ENCODE measurements at regions not wholly inside any gene's neighbourhood (a gene's known extent, or its start where the extent isn't known, plus 50 kb on each side); places are given as distances from the start of the nearest gene placed in this dataset.
"Not testable (repeated sequence)": the region's sequence is repeated elsewhere in the genome, so short reads cannot be mapped to it uniquely, and the experiment has no call there.

DNA sequence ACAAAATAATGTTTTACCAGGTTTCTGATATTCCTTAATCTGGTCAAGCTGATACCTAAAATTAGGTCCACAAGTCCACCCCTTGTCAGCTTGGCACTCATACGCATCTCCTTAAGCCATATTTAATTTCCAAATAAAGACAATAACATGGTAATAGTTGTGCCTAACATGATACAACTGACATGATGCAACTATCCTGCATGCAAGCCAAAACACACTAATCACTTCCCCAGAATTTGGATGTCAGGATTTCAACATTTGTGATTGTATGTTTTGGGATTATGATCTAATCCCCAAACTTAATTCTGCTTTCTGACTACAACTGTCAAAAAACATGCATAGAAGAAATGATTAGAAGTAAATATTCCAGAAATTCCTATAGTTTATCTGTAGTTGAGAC, 174.4 kb upstream of the ZNF92 start:
- H3K36me3 Mint-ChIP-seq (ENCODE audit: low read depth); intact Hi-C loops (cut with micrococcal nuclease): not testable (repeated sequence)

DNA sequence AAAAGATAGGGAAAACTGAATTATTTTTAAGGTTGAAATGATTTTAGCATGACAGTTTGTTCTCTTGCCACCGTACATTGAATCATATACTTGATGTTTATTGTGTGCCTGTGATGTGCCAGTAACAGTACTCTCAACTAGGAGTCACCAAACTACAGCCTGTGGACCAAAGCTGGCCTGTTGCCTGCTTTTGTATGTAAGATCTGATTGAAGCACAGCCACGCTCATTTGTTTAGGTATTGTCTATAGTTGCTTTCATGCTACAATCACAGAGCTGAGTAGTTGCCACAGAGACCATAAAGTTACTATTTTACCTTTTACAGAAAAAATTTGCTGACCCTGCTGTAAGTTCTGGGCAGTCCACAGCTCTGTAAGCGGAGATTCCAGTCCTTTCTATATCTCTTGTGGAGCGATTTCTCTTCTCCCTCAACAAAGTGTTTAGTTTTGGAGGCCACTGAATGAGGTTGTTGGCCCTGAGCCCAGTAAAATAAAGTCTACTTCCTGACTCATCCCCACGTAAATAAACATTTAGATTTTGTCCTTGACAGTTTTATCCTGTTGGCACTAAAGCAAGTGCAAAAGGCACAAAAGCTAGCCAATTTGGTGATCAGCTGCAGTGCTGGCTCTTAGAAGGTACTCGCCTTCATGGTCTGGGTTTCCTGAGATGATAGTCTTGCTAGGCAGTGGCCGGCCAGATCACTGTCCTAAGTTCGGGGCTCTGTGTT, 180.2 kb upstream of the ZNF92 start:
- H3K27ac Mint-ChIP-seq; H3K4me1 Mint-ChIP-seq (ENCODE audit: low read depth); H3K27me3 Mint-ChIP-seq (ENCODE audit: low read depth); H3K9me3 Mint-ChIP-seq; H3K4me3 Mint-ChIP-seq (ENCODE audit: low read depth); DNase-seq (ENCODE audit: low spot score); H3K36me3 Mint-ChIP-seq (ENCODE audit: low read depth); intact Hi-C loops (cut with micrococcal nuclease): not testable (repeated sequence)

More for the DNA sequence above, 174.4 kb upstream of the ZNF92 start:
- not testable (repeated sequence) for DNase-seq (ENCODE audit: low spot score); H3K4me1 Mint-ChIP-seq (ENCODE audit: low read depth); H3K27ac Mint-ChIP-seq; H3K27me3 Mint-ChIP-seq (ENCODE audit: low read depth); H3K9me3 Mint-ChIP-seq; H3K4me3 Mint-ChIP-seq (ENCODE audit: low read depth)

DNA sequence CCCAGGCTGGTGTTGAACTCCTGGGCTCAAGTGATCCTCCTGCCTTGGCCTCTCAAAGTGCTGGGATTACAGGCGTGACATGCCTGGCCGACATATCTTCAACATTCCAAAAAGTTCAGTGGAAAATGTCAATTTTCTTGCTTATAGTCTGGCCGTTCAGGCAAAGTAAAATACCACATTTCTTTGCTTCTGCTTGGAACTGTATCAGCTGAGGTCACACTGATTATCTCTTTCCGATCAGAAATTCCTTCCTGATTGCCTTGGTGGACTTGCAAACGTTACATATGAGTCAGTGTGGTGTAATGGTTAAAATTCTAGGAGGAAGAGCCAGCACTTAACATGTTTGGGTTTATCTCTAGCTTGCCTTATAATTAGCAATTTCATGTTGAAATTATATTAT, 170.6 kb upstream of the ERV3-1 start:
- H3K36me3 Mint-ChIP-seq (ENCODE audit: low read depth); intact Hi-C loops (cut with micrococcal nuclease); DNase-seq (ENCODE audit: low spot score); H3K4me3 Mint-ChIP-seq (ENCODE audit: low read depth); H3K27me3 Mint-ChIP-seq (ENCODE audit: low read depth); H3K9me3 Mint-ChIP-seq; H3K4me1 Mint-ChIP-seq (ENCODE audit: low read depth); H3K27ac Mint-ChIP-seq: not testable (repeated sequence)

DNA sequence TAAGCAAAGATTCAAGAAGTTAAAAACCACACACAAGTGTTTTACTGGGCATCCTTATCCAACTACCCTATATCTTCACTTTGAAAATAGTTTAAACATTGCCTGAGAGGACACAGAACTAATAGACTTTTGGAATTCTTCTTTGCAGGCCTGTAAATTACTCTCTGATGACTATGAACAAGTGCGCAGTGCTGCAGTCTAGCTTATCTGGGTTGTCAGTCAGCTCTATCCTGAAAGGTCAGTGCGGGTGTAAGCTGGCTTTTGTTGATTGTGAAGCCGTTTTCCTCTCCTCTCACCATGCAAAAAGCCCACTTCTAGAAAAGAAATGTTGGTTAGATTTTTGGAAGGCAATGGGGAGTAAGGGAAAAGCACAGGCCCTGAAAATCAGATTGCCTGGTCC, 143.6 kb upstream of the ERV3-1 start:
- H3K36me3 Mint-ChIP-seq (ENCODE audit: low read depth); H3K27me3 Mint-ChIP-seq (ENCODE audit: low read depth); H3K9me3 Mint-ChIP-seq; DNase-seq (ENCODE audit: low spot score); intact Hi-C loops (cut with micrococcal nuclease); H3K4me1 Mint-ChIP-seq (ENCODE audit: low read depth); H3K27ac Mint-ChIP-seq; H3K4me3 Mint-ChIP-seq (ENCODE audit: low read depth): not testable (repeated sequence)

DNA sequence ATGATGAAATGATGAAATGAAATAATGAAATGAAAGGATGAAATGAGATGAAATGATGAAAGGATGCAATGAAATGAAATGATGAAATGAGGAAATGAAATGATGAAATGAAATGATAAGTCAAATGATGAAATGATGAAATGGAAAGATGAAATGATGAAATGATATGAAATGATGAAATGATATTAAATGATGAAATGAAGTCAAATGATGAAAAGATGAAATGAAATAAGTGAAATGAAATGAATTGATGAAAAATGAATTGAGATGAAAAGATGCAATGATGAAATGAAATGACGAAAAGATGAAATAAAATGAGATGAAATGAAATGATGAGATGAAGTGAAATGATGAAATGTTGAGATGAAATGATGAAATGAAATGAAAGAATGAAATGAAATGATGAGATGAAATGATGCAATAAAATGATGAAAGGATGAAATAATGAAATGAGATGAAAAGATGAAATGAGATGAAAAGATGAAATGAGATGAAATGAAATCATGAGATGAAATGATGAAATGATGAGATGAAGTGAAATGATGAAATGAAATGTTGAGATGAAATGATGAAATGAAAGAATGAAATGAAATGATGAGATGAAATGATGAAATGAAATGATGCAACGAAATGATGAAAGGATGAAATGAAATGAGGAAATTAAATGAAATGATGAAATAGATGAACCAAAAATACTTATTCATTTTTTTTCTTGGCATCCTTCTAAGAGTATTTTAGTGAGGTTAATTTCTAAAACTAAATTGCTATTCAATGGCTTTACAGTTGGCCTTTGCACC, 139.8 kb upstream of the ERV3-1 start:
- H3K4me3 Mint-ChIP-seq (ENCODE audit: low read depth); H3K9me3 Mint-ChIP-seq; DNase-seq (ENCODE audit: low spot score); H3K27ac Mint-ChIP-seq; H3K36me3 Mint-ChIP-seq (ENCODE audit: low read depth); intact Hi-C loops (cut with micrococcal nuclease); H3K4me1 Mint-ChIP-seq (ENCODE audit: low read depth); H3K27me3 Mint-ChIP-seq (ENCODE audit: low read depth): not testable (repeated sequence)

DNA sequence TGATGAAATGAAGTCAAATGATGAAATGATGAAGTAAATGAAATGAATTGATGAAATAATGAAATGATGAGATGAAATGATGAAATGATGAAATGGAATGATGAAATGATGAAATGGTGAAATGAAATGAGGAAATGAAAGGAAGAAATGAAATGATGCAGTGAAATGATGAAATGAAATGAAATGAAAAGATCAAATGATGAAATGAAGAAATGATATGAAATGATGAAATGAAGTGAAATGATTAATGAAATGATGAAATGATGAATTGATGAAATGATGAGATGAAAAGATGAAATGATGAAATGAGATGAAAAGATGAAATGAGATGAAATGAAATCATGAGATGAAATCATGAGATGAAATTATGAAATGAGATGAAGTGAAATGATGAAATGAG, 139.2 kb upstream of the ERV3-1 start:
- H3K27ac Mint-ChIP-seq; intact Hi-C loops (cut with micrococcal nuclease); H3K27me3 Mint-ChIP-seq (ENCODE audit: low read depth); H3K4me3 Mint-ChIP-seq (ENCODE audit: low read depth); DNase-seq (ENCODE audit: low spot score); H3K4me1 Mint-ChIP-seq (ENCODE audit: low read depth); H3K9me3 Mint-ChIP-seq; H3K36me3 Mint-ChIP-seq (ENCODE audit: low read depth): not testable (repeated sequence)

DNA sequence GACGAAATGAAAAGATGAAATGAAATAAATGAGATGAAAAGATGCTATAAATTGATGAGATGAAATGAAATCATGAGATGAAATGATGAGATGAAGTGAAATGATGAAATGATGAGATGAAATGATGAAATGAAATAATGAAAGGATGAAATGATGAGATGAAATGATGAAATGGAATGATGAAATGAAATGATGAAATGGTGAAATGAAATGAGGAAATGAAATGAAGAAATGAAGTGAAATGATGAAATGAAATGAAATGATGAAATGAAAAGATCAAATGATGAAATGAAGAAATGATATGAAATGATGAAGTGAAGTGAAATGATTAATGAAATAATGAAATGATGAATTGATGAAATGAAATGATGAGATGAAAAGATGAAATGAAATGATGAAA, 138.5 kb upstream of the ERV3-1 start:
- DNase-seq (ENCODE audit: low spot score); H3K4me1 Mint-ChIP-seq (ENCODE audit: low read depth); H3K27ac Mint-ChIP-seq; H3K4me3 Mint-ChIP-seq (ENCODE audit: low read depth); H3K27me3 Mint-ChIP-seq (ENCODE audit: low read depth); H3K9me3 Mint-ChIP-seq; intact Hi-C loops (cut with micrococcal nuclease); H3K36me3 Mint-ChIP-seq (ENCODE audit: low read depth): not testable (repeated sequence)

DNA sequence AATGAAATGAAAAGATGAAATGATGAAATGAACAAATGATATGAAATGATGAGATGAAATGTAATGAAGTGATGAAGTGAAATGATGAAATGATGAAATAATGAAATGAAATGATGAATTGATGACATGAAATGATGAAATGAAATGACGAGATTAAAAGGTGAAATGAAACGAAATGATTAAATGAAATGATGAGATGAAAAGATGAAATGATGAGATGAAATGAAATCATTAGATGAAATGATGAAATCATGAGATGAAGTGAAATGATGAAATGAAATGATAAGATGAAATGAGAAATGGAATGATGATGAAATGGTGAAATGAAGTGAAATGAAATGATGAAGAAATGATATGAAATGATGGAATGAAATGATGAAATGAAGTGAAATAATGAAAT, 138.1 kb upstream of the ERV3-1 start:
- H3K27ac Mint-ChIP-seq; H3K9me3 Mint-ChIP-seq; H3K4me1 Mint-ChIP-seq (ENCODE audit: low read depth); H3K36me3 Mint-ChIP-seq (ENCODE audit: low read depth); H3K4me3 Mint-ChIP-seq (ENCODE audit: low read depth); H3K27me3 Mint-ChIP-seq (ENCODE audit: low read depth); DNase-seq (ENCODE audit: low spot score); intact Hi-C loops (cut with micrococcal nuclease): not testable (repeated sequence)

DNA sequence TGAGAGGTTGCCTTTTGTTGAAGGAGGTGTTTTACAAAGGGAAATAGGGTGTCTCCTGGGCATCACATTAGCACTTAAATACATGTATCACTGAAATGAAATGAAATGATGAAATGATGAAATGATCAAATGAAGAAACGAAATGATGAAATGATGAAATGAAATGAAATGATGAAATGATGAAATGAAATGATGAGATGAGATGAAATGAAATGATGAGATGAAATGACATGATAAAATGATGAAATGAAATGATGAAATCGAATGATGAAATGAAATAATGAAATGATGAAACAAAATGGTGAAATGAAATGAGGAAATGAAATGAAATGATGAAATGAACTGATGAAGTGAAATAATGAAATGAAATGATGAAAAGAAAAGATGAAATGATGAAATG, 137.6 kb upstream of the ERV3-1 start:
- intact Hi-C loops (cut with micrococcal nuclease); H3K27ac Mint-ChIP-seq; H3K27me3 Mint-ChIP-seq (ENCODE audit: low read depth); H3K4me3 Mint-ChIP-seq (ENCODE audit: low read depth); H3K4me1 Mint-ChIP-seq (ENCODE audit: low read depth); H3K36me3 Mint-ChIP-seq (ENCODE audit: low read depth); DNase-seq (ENCODE audit: low spot score); H3K9me3 Mint-ChIP-seq: not testable (repeated sequence)

DNA sequence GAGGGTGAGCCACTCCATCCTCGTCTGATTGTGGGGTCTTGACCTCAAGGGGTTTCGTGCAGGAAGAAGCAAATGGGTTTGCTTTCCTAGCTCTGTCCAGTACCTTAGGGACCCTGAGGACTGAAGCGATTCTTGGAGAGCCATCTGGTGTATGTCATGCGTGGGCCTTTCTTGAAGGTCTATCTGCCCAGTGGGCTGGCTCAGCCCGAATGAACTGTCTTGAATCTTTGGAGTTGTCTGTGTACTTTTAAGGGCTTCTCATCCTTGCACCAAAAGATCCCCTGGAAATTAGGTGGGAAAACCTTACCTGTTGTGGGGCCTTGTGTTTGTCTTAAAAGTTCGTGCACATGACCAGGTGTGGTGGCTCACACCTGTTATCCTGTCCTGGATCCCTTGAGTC, 135.4 kb upstream of the ERV3-1 start:
- H3K36me3 Mint-ChIP-seq (ENCODE audit: low read depth); H3K4me1 Mint-ChIP-seq (ENCODE audit: low read depth); H3K27me3 Mint-ChIP-seq (ENCODE audit: low read depth); DNase-seq (ENCODE audit: low spot score); H3K9me3 Mint-ChIP-seq; intact Hi-C loops (cut with micrococcal nuclease); H3K4me3 Mint-ChIP-seq (ENCODE audit: low read depth); H3K27ac Mint-ChIP-seq: not testable (repeated sequence)

DNA sequence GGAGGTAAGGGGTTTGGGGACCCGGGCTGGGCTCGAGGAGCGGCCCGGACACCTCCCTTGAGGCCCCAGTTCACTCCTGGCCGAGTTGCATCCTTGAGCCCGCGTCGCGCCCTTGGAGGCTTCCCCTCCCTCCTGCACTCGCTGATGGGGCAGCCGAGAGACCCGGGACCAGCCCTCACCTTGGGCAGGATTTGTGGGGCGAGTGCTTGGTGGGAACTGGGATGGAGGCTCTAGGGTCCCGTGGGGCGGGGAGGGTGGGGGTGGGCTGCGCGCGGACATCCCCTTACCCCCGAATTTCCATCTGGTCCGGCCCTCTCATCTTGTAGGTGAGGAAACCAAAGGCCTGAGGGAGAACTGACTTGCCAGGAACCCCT, 134.9 kb upstream of the ERV3-1 start:
- H3K36me3 Mint-ChIP-seq (ENCODE audit: low read depth); H3K27ac Mint-ChIP-seq; intact Hi-C loops (cut with micrococcal nuclease); DNase-seq (ENCODE audit: low spot score); H3K9me3 Mint-ChIP-seq; H3K27me3 Mint-ChIP-seq (ENCODE audit: low read depth); H3K4me1 Mint-ChIP-seq (ENCODE audit: low read depth); H3K4me3 Mint-ChIP-seq (ENCODE audit: low read depth): not testable (repeated sequence)

DNA sequence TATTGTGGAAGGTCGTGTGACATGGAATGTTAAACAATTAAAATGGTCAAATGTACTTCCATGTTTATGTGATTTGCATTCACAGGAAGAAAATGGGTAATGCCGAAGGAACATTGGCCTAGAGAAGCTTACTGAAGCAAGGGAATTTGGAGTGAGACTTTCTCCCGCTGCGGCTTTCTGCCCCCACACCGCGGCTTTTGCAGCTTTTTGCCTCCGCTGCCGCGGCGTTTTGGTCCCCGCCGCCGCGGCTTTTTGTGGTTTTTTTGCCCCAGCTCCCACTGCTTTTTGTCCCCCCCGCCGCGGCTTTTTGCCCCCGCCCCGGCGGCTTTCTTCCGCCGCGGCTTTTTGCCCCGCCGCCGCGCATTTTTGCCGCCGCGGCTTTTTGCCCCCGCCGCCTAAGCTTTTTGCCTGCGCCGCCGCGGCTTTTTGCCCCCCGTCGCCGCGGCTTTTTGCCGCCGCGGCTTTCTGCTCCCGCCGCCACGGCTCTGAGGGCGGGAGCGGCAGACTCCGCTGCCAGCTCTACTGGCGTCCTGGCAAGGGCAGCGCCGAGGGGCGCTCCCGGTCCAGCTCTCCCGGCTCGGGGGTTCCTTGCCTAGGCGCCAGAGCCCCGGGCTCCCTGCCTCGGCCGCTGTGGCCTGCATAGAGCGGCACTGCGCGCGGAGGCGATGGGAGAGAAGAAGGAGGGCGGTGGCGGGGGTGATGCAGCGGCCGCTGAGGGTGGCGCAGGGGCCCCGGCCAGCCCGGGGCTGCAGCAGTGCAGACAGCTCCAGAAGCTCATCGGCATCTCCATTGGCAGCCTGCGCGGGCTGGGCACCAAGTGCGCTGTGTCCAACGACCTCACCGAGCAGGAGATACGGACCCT, 134.3 kb upstream of the ERV3-1 start:
- H3K36me3 Mint-ChIP-seq (ENCODE audit: low read depth); H3K27ac Mint-ChIP-seq; H3K4me3 Mint-ChIP-seq (ENCODE audit: low read depth); DNase-seq (ENCODE audit: low spot score); H3K27me3 Mint-ChIP-seq (ENCODE audit: low read depth); H3K9me3 Mint-ChIP-seq; H3K4me1 Mint-ChIP-seq (ENCODE audit: low read depth); intact Hi-C loops (cut with micrococcal nuclease): not testable (repeated sequence)

DNA sequence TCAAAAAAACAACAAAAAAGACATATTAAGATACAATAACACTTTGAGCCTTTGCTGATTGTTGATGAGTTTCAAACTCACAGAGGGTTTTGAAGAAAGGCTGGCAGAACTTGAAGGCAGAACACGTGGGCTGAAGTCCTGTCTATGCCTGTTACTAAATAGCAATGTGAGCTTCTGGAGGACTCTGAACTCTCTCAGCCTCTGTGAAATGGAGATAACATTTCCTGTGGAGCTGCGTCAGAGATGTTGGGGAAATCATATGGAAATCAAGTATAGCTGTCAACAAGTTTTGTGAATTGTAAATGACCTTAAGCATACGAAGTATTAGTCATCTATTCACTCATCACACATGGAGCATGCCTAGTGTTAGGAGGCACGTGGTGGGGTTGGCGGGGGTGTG, 130.4 kb upstream of the ERV3-1 start:
- DNase-seq (ENCODE audit: low spot score); H3K36me3 Mint-ChIP-seq (ENCODE audit: low read depth); H3K4me3 Mint-ChIP-seq (ENCODE audit: low read depth); intact Hi-C loops (cut with micrococcal nuclease); H3K27me3 Mint-ChIP-seq (ENCODE audit: low read depth); H3K9me3 Mint-ChIP-seq; H3K27ac Mint-ChIP-seq; H3K4me1 Mint-ChIP-seq (ENCODE audit: low read depth): not testable (repeated sequence)
